Femur (tissue), 1 donor: ENCODE measurements at regions not wholly inside any gene's neighbourhood (a gene's known extent, or its start where the extent isn't known, plus 50 kb on each side); places are given as distances from the start of the nearest gene placed in this dataset.

ENCODE experiments used
- DNase-seq: peaks from one replicate; pipeline ENCODE4 v3.0.0-alpha.2; 2017

DNA sequence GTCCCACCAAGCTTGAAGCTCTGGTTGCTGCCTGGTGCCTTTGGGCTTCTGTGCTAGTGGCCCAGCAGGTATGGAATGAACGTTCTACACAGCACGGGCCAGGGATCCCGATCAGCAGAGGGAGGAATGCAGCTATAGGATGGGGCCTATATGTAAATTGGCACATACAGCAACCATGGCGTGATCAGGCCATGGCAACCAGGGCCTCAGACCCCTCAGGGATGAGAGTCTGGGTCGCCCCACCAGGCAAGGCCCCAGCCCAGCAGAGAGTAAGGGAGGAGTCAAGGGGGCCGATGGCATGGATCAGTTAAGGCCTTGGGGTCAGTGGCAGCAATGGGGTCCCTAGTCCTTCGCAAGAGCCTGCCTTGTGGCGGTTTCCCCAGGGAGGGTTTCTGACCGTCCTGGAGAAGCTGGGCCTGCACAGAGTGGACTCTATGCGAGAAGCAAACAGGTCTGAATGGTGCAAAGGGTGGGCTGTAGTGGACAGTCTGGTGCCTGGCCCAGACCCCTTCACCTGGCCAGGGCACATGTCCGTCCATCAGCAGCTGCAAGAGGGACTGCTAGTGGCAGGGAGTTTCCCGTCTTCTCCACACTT lies 98.2 kb upstream of the SLC22A11 start:
- DNase-seq = no peak

GRCh38 chr11:64458997-64459396 lies 96.7 kb upstream of the SLC22A11 start:
- DNase-seq = peak; percentile 47

GRCh38 chr11:64459609-64460008 lies 96.1 kb upstream of the SLC22A11 start:
- no peak for DNase-seq

- DNase-seq = no peak
These were observed 94.7 kb upstream of the SLC22A11 start for GRCh38 chr11:64461081-64461480.

DNA sequence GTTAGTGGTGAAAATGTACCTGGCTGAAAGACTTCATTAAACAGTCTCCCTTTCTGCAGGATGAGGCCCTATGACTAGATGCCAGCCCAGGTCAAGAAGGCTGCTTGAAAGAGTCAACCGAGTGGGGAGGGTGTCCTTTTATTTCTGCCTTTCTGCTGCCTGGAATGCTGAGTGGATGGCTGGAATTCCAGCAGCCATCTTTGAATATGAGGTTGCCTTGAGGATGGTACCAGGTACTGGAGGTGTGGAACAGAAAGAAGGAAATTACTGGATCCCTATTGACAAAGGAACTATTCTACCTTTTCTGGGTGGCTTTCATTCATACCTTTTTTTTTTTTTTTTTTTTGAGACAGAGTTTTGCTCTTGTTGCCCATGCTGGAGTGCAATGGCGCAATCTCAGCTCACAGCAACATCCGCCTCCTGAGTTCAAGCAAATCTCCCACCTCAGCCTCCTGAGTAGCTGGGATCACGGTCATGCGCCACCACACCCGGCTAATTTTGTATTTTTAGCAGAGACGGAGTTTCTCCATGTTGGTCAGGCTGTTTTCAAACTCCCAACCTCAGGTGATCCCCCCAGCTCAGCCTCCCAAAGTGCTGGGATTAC lies 89.5 kb upstream of the SLC22A11 start:
- no peak for DNase-seq

DNA sequence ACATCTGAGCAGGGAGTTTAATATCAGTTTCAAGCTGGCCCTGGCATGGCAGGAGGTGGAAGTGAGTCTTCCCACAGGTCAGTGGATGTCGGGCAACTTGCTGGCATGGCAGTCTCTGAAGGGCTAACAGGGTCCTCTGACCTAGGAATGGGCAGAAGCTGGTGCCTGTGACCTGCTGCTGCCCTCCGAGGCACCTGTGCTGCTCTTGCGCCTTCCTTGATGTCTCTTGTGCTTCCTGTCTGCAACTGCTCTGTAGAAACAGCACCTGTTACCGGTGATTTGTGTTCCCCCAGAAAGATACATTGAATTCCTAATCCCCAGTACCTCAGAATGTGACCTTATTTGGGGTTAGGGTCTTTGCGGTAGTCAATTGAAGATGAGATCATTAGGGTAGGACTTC lies 86.5 kb upstream of the SLC22A11 start:
- no peak for DNase-seq

GRCh38 chr11:64472593-64473455 lies 82.9 kb upstream of the SLC22A11 start:
- no peak for DNase-seq

- DNase-seq = no peak
These were observed 81.1 kb upstream of the SLC22A11 start for GRCh38 chr11:64474680-64475079.

- no peak for DNase-seq
These were observed 80.6 kb upstream of the SLC22A11 start for GRCh38 chr11:64475145-64475544.

GRCh38 chr11:64476881-64477280 lies 78.9 kb upstream of the SLC22A11 start:
- no peak for DNase-seq

- no peak for DNase-seq
These were observed 78.1 kb upstream of the SLC22A11 start for GRCh38 chr11:64477675-64478074.

DNA sequence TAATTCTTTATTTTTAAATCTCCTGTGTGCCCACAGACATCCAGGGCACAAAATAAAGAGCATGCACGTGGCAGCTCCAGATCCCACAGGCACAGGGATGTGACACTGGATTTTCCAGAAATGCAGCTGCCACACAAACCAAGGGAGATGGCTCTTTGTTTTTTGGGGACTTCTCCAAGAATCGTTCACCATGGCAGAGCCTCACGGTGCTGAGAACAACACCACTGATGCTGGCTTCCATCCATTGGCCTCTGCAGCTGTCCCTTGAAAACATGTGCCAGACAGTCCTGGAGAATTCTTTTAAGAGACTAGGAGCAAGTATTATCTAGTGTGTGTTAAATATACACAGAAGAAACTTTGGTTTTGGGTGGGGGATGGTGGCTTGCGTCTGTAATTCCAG lies 73.2 kb upstream of the SLC22A11 start:
- peak; percentile 63 for DNase-seq

DNA sequence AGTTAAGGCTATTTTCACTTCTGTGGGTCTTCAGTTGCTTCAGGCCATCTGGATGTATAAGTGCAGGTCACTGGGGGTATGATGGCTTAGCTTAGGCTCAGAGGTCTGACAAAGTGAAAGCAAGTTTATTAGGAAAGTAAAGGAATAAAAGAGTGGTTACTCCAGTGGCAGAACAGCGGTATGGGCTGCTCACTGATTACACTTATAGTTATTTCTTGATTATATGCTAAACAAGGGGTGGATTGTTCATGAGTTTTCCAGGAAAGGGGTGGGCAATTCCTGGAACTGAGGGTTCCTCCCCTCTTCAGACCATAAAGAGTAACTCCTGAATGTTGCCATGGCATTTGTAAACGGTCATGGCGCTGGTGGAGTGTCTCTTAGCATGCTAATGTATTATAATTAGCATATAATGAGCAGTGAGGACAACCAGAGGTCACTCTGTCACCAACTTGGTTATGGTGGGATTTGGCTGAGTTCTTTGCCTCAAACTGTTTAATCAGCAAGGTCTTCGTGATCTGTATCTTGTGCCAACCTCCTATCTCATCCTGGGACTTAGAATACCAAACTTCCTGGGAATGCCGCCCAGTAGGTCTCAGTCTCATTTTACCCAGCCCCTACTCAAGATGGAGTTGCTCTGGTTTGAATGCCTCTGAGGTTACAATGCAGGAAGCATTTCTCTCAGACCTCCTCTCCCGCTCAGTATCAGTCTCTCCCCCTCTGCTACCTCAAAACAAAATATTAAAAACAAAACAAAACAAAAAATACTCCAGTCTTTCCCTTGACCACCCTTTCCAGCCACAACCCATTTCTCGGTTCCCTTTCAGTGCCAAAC lies 71.3 kb upstream of the SLC22A11 start:
- DNase-seq = no peak

- DNase-seq = no peak
These were observed 70.7 kb upstream of the SLC22A11 start for GRCh38 chr11:64485074-64485473.

GRCh38 chr11:64489831-64490441 lies 65.8 kb upstream of the SLC22A11 start:
- peak; percentile 51 for DNase-seq

GRCh38 chr11:64490562-64491216 lies 65.1 kb upstream of the SLC22A11 start:
- no peak for DNase-seq

- DNase-seq = no peak
These were observed 63.2 kb upstream of the SLC22A11 start for GRCh38 chr11:64492561-64492960.

DNA sequence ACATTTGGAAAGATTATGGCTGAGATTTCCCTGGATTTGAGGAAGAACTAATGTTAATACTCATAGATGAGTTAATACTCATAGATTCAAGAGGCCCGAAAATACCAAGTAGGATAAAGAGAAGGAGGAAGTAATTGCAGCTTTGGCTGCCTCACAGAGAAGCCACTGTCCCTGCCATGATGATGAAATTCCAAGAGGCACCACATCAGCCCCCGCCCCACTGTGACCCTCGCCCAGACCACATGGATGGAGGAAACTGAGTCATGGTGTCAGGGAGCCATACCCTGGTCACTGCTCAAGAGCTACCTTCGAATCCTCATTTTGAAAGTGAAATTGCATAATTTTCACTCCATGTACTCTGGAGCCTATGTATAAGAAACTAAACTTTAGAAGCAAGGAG lies 57.6 kb upstream of the SLC22A11 start:
- DNase-seq = no peak

DNA sequence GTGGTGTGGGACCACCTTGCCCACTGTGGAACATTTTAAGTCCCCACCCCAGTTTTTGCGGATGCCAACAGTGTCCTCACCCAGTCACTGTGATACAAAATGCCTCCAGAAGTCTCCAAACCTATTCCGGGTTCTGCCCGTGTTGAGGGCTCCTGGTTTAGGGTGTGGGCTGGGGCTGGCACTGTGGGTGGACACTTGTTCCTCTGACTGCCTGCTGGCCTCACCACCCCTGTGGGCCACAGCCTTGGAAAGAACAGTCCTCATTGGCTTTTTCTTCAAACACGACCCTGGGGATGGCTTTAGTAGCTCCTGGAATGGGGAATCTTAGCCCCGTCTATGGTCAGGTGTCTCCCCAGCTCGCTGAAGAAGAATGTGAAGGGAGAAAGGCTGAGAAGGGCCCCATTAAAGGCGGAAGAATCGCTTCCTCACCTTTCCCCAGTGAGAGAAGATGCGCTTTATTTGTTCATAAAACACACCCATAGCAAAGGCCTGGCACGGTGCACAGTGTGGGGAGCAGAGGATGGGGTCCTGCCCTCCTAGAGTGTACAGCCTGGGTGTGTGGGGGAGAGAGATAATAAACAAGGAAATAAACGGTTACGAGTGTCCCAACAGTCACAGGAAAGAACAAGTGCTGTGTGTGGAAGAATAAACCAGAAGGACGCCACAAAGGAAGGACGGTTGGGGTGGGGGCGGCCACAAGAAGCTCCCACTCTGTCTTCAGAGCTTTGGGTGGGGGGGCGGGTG lies 56.3 kb upstream of the SLC22A11 start:
- no peak for DNase-seq

DNA sequence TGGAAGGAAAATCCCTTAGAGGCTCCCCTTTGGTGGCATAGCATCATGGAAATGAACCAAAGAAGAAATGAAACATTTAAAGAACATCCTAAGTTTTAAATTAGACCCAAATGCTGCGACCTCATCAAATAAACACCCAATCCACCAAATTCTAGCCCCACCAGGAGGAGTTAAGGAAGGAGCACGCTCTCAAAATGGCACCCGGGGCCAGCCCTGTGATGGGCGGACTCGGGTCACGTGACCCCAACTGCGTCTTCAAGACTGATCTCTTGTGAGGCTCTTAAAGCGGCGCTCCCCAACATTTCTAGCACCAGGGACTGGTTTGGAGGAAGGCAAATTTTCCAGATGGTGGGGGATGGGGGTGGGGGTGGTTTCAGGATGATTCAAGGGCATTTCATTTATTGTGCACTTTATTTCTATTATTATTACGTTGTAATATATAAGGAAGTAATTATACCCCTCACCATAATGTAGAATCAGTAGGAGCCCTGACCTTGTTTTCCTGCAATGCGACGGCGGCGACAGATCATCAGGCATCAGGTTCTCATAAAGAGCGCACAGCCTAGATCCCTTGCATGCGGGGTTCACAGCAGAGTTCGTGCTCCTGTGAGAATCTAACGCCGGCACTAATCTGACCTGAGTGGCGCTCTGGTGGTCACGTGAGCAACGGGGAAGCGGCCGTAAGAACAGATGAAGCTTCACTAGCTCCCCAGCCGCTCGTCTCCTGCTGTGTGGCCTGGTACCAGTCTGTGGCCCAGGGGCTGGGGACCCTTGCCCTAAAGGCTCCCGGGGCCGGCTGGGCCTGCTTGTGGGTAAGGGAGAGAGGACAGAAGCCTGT lies 55.3 kb upstream of the SLC22A11 start:
- no peak for DNase-seq
